ENCODE measurements at regions not wholly inside any gene's neighbourhood (a gene's known extent, or its start where the extent isn't known, plus 50 kb on each side); places are given as distances from the start of the nearest gene placed in this dataset.

- Histone ChIP-seq H3K27ac (ENCODE audit: low read length) (no peak overlapping the region), H2AFZ (ENCODE audit: low read length) (no peak overlapping the region), H4K20me1 (ENCODE audit: low read length) (no peaks in the 10 kb centered on the region), H3K4me1 (ENCODE audit: insufficient read depth, low read length) (no peaks in the 10 kb centered on the region), H3F3A (ENCODE audit: low read length, unreplicated experiment) (no peaks in the 10 kb centered on the region), H3K4me3 (ENCODE audit: low read length) (no peak overlapping the region), H3K9me3 (ENCODE audit: low read length) (no peaks in the 10 kb centered on the region), H3K4me2 (ENCODE audit: low read length) (no peak overlapping the region), H3K9ac (ENCODE audit: low read length) (no peak overlapping the region), H3K36me3 (ENCODE audit: low read depth, low read length) (no peaks in the 10 kb centered on the region), H3K27me3 (ENCODE audit: low read length) (peaks cover 14% of the 10 kb centered on the region; the same call in 1 of the 2 replicates), H3K79me2 (ENCODE audit: low read length) (no peaks in the 10 kb centered on the region), H3K9me2 (replicated peaks; ENCODE audit: low read length) (no peaks in the 10 kb centered on the region)
- BruUV-seq (replicated peaks), result no TSS peak
- TF ChIP-seq CTCF (conservative IDR thresholded peaks at IDR 0.05; ENCODE audit: low read depth, low read length) (no peak), EZH2phosphoT487 (IDR thresholded peaks at IDR 0.05; ENCODE audit: borderline replicate concordance, low read length) (no peak), EZH2 (IDR thresholded peaks at IDR 0.05; ENCODE audit: low read length, unreplicated experiment) (no peak)
- ChIA-PET POLR2A (ENCODE audit: unreplicated experiment) (no interaction called here), CTCF (no interaction called here)
- DNase-seq (no peak), ATAC-seq (no peak)
- intact Hi-C loops (cut with micrococcal nuclease), result no loop called here
Measured at GRCh38 chr2:236459393-236459792, 110.2 kb upstream of the ACKR3 start.

- DNase-seq, result no peak
- H3K9me2 ChIP-seq (replicated peaks; ENCODE audit: low read length), result no peaks in the 10 kb centered on the region
- H4K20me1 ChIP-seq (ENCODE audit: low read length), result no peaks in the 10 kb centered on the region
- H3F3A ChIP-seq (ENCODE audit: low read length, unreplicated experiment), result no peaks in the 10 kb centered on the region
- no peaks in the 10 kb centered on the region for H3K27me3 ChIP-seq (ENCODE audit: low read length)
- no peak overlapping the region for H3K4me3 ChIP-seq (ENCODE audit: low read length)
- no peaks in the 10 kb centered on the region for H3K79me2 ChIP-seq (ENCODE audit: low read length)
- ATAC-seq, result no peak
- no TSS peak for BruUV-seq (replicated peaks)
- no peaks in the 10 kb centered on the region for H3K36me3 ChIP-seq (ENCODE audit: low read depth, low read length)
- H3K4me2 ChIP-seq (ENCODE audit: low read length), result no peak overlapping the region
- no peaks in the 10 kb centered on the region for H3K4me1 ChIP-seq (ENCODE audit: insufficient read depth, low read length)
- TF ChIP-seq EZH2phosphoT487 (IDR thresholded peaks at IDR 0.05; ENCODE audit: borderline replicate concordance, low read length) (no peak), EZH2 (IDR thresholded peaks at IDR 0.05; ENCODE audit: low read length, unreplicated experiment) (no peak), CTCF (conservative IDR thresholded peaks at IDR 0.05; ENCODE audit: low read depth, low read length) (no peak)
- CTCF ChIA-PET, result no interaction called here
- H3K9ac ChIP-seq (ENCODE audit: low read length), result no peak overlapping the region
- H3K27ac ChIP-seq (ENCODE audit: low read length), result no peak overlapping the region
- POLR2A ChIA-PET (ENCODE audit: unreplicated experiment), result no interaction called here
- intact Hi-C loops (cut with micrococcal nuclease), result no loop called here
- no peaks in the 10 kb centered on the region for H3K9me3 ChIP-seq (ENCODE audit: low read length)
- H2AFZ ChIP-seq (ENCODE audit: low read length), result no peak overlapping the region
Measured at GRCh38 chr2:236464140-236464539, 105.5 kb upstream of the ACKR3 start.

GRCh38 chr2:236472720-236473495, 96.7 kb upstream of the ACKR3 start:
- CTCF ChIA-PET, result no interaction called here
- intact Hi-C loops (cut with micrococcal nuclease), result no loop called here
- Histone ChIP-seq H3K9ac (ENCODE audit: low read length) (no peak overlapping the region), H3K9me2 (replicated peaks; ENCODE audit: low read length) (no peaks in the 10 kb centered on the region), H3K36me3 (ENCODE audit: low read depth, low read length) (no peaks in the 10 kb centered on the region), H3K4me3 (ENCODE audit: low read length) (no peak overlapping the region), H3K4me1 (ENCODE audit: insufficient read depth, low read length) (no peaks in the 10 kb centered on the region), H4K20me1 (ENCODE audit: low read length) (no peaks in the 10 kb centered on the region), H3K9me3 (ENCODE audit: low read length) (no peaks in the 10 kb centered on the region), H3F3A (ENCODE audit: low read length, unreplicated experiment) (no peaks in the 10 kb centered on the region), H3K27me3 (ENCODE audit: low read length) (peaks cover 11% of the 10 kb centered on the region), H3K27ac (ENCODE audit: low read length) (no peak overlapping the region), H3K4me2 (ENCODE audit: low read length) (no peak overlapping the region), H2AFZ (ENCODE audit: low read length) (no peak overlapping the region), H3K79me2 (ENCODE audit: low read length) (no peaks in the 10 kb centered on the region)
- DNase-seq (no peak), ATAC-seq (no peak)
- no TSS peak for BruUV-seq (replicated peaks)
- POLR2A ChIA-PET (ENCODE audit: unreplicated experiment), result no interaction called here
- no peak for TF ChIP-seq CTCF (conservative IDR thresholded peaks at IDR 0.05; ENCODE audit: low read depth, low read length)
- TF ChIP-seq EZH2phosphoT487 (IDR thresholded peaks at IDR 0.05; ENCODE audit: borderline replicate concordance, low read length), result no peak

Data from PC-3 (cell line).